Heart left ventricle (tissue), 16 donors: ENCODE measurements at regions not wholly inside any gene's neighbourhood (a gene's known extent, or its start where the extent isn't known, plus 50 kb on each side); places are given as distances from the start of the nearest gene placed in this dataset.

ENCODE experiments used
- ATAC-seq, 4 donors: fragments of 200-7000 bp; cut with Tn5 transposase; one replicate each; pipeline ENCODE4 v1.9.1; 2020 to 2022; ENCODE audit warnings: moderate library complexity in 4 of 4, mild to moderate bottlenecking in 3 of 4, moderate number of reproducible peaks in 1 of 4
- DNase-seq, 5 donors: peaks; one replicate each; pipeline ENCODE4 v3.0.0-alpha.2; 2020
- H3K27ac ChIP-seq, 12 donors: fragments of 200-600 bp; sonication (generic) in 4 of 12; one replicate each; pipeline versions ENCODE4 v1.5.0 to v1.8.0; 2016 to 2022; ENCODE audit warnings: mild to moderate bottlenecking in 2 of 12
- H3K27me3 ChIP-seq, 9 donors: fragments of 200-600 bp; sonication (generic) in 2 of 9; one replicate each; pipeline versions ENCODE4 v1.5.1 to v1.8.0; 2016 to 2022; ENCODE audit warnings: mild to moderate bottlenecking in 3 of 9
- H3K36me3 ChIP-seq, 9 donors: fragments of 200-600 bp; sonication (generic) in 2 of 9; one replicate each; pipeline versions ENCODE4 v1.5.0 to v1.8.0; 2018 to 2022; ENCODE audit warnings: mild to moderate bottlenecking in 2 of 9
- H3K4me1 ChIP-seq, 12 donors: fragments of 200-600 bp; sonication (generic) in 4 of 12; one replicate each; pipeline versions ENCODE4 v1.5.0 to v1.8.0; 2016 to 2022; ENCODE audit warnings: mild to moderate bottlenecking in 3 of 12
- H3K4me3 ChIP-seq, 12 donors: fragments of 200-600 bp; sonication (generic) in 4 of 12; one replicate each; pipeline versions ENCODE4 v1.5.0 to v1.8.0; 2017 to 2022; ENCODE audit warnings: mild to moderate bottlenecking in 9 of 12, moderate library complexity in 4 of 12
- H3K9me3 ChIP-seq, 12 donors: fragments of 200-600 bp; sonication (generic) in 4 of 12; one replicate each; pipeline versions ENCODE4 v1.5.0 to v1.8.0; 2016 to 2022; ENCODE audit warnings: mild to moderate bottlenecking in 1 of 12
- POLR2A ChIP-seq, 2 donors: fragments of 450-650 bp; IDR thresholded peaks; one replicate each; pipeline ENCODE4 v1.6.1; 2017; ENCODE audit warnings: antibody characterized with exemption in 2 of 2, mild to moderate bottlenecking in 2 of 2, moderate library complexity in 2 of 2
- WGBS, 4 donors: extraction: QIAGEN DNeasy Blood & Tissue Kit in 2 of 4; methylation state at CpG; one replicate each; pipeline versions ENCODE4 v1.1.5 to v1.1.7; 2013 to 2018; 5-methylcytosine and 5-hydroxymethylcytosine counted together
- intact Hi-C, 10 donors: fragments of 100-400 bp; cut with DNase I; formaldehyde crosslinking; loops; one replicate each; pipeline versions ENCODE4 v1.11.1 to v1.14.2; 2022
- TF ChIP-seq, protein P1 (sequence below), 12 donors: fragments of 200-600 bp; sonication (generic) in 4 of 12; IDR thresholded peaks; one replicate each; pipeline versions ENCODE4 v1.5.0 to v1.8.0; 2018 to 2022; ENCODE audit warnings: antibody characterized with exemption in 12 of 12, mild to moderate bottlenecking in 5 of 12
- donor health status: ischemic (EF 13 %, LVEDD 7.1; RV severe dilation, severe dysfunction).
- donor health status: healthy with polysubstance abuse.
- donor health status: DM: no; HTN: yes; CAD: no.
- donor health status: DM: no; HTN: no; CAD: no.
- donor health status: ischemic (EF 25% LVEDD 6.9; RV normal size, moderate dysfunction).
- donor health status: ischemic (EF 25% LVEDD 5.7; RV mildly dilated, moderate dysfunction).
- donor health status: healthy.
- donor health status: DM: yes; HTN: yes; CAD: no.
- donor health status: ischemic (EF 35%, LVEDD 5.7; RV mildly dilated, moderate dysfunction).
- donor health status: nonischemic (EF 11% LVEDD 7.7; RV severe dilation, severe dysfunction).
- donor health status: DM: yes; HTN: yes; CAD: no.
- donor health status: PGD.
- donor health status: ischemic (EF 29% LVEDD 5.4; RV normal size, mild dysfunction).
- donor health status: nonischemic (EF 23%, LVEDD 6.1; RV moderate dilation, normal function).

DNA sequence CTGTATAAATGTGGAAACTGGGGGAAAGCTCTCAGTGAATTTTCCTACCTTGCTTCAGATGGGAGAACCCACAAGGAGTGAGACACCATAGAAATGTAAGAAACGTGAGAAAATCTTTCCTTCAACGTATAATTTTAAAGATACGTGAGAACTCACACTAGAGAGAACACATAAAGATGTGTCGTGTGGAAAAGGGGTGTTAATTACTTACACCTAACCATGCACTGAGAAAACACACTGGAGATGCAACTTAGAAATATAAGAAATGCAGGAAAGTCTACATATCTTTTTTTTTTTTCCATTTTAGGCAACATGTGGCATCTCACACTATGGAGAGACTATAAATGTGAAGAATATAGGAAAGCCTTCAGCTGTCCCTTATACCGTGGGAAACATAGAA lies 352.9 kb upstream of the NETO1 start:
- H3K27ac ChIP-seq = no peak overlapping the region
- intact Hi-C loops = no loop called here
- no peaks in the 10 kb centered on the region for H3K27me3 ChIP-seq
- H3K36me3 ChIP-seq = no peaks in the 10 kb centered on the region
- ATAC-seq (no peak), DNase-seq (no peak)
- no peak for TF ChIP-seq POLR2A (IDR thresholded peaks at IDR 0.05)
- TF ChIP-seq, protein P1, sequence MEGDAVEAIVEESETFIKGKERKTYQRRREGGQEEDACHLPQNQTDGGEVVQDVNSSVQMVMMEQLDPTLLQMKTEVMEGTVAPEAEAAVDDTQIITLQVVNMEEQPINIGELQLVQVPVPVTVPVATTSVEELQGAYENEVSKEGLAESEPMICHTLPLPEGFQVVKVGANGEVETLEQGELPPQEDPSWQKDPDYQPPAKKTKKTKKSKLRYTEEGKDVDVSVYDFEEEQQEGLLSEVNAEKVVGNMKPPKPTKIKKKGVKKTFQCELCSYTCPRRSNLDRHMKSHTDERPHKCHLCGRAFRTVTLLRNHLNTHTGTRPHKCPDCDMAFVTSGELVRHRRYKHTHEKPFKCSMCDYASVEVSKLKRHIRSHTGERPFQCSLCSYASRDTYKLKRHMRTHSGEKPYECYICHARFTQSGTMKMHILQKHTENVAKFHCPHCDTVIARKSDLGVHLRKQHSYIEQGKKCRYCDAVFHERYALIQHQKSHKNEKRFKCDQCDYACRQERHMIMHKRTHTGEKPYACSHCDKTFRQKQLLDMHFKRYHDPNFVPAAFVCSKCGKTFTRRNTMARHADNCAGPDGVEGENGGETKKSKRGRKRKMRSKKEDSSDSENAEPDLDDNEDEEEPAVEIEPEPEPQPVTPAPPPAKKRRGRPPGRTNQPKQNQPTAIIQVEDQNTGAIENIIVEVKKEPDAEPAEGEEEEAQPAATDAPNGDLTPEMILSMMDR (IDR thresholded peaks at IDR 0.05) = no peak
- no peaks in the 10 kb centered on the region for H3K4me1 ChIP-seq
- peaks cover 0 to 52% (median 22%) of the 10 kb centered on the region in 12 donors for H3K9me3 ChIP-seq
- WGBS, 4 donors = 84 to 91% (median 87%) methylated on average over 5 of the region's 5 CpGs
- H3K4me3 ChIP-seq = no peak overlapping the region

- intact Hi-C loops = no loop called here
- Histone ChIP-seq H3K27ac (no peak overlapping the region), H3K4me3 (no peak overlapping the region), H3K9me3 (peaks cover 0 to 50% (median 22%) of the 10 kb centered on the region in 12 donors), H3K4me1 (no peaks in the 10 kb centered on the region), H3K36me3 (no peaks in the 10 kb centered on the region), H3K27me3 (no peaks in the 10 kb centered on the region)
- no peak for DNase-seq
- 75 to 83% (median 78%) methylated on average over 2 of the region's 2 CpGs for WGBS, 4 donors
- no peak for TF ChIP-seq POLR2A (IDR thresholded peaks at IDR 0.05)
- TF ChIP-seq, protein P1 (IDR thresholded peaks at IDR 0.05) = no peak
- ATAC-seq = no peak
Observed at GRCh38 chr18:73218293-73218692, 350.5 kb upstream of the NETO1 start.

GRCh38 chr18:73214970-73215369 lies 347.2 kb upstream of the NETO1 start:
- DNase-seq = no peak
- Histone ChIP-seq H3K4me1 (no peaks in the 10 kb centered on the region), H3K27ac (no peak overlapping the region), H3K9me3 (peaks cover 0 to 21% (median 7%) of the 10 kb centered on the region in 12 donors), H3K27me3 (no peaks in the 10 kb centered on the region), H3K36me3 (no peaks in the 10 kb centered on the region), H3K4me3 (no peak overlapping the region)
- no peak for ATAC-seq
- intact Hi-C loops = no loop called here
- TF ChIP-seq POLR2A (IDR thresholded peaks at IDR 0.05) = no peak
- TF ChIP-seq, protein P1 (IDR thresholded peaks at IDR 0.05) = no peak
- 88 to 91% (median 90%) methylated on average over 7 of the region's 7 CpGs for WGBS, 4 donors

GRCh38 chr18:73212442-73212841 lies 344.7 kb upstream of the NETO1 start:
- 64 to 75% (median 67%) methylated on average over 4 of the region's 4 CpGs for WGBS, 4 donors
- intact Hi-C loops = no loop called here
- no peaks in the 10 kb centered on the region for H3K36me3 ChIP-seq
- DNase-seq (no peak), ATAC-seq (no peak)
- H3K9me3 ChIP-seq = peaks cover 0 to 7% (median 0%) of the 10 kb centered on the region in 12 donors
- H3K4me1 ChIP-seq = no peaks in the 10 kb centered on the region
- no peak for TF ChIP-seq POLR2A (IDR thresholded peaks at IDR 0.05)
- H3K4me3 ChIP-seq = no peak overlapping the region
- no peaks in the 10 kb centered on the region for H3K27me3 ChIP-seq
- no peak overlapping the region for H3K27ac ChIP-seq

GRCh38 chr18:73201940-73202339 lies 334.2 kb upstream of the NETO1 start:
- TF ChIP-seq POLR2A (IDR thresholded peaks at IDR 0.05) = no peak
- TF ChIP-seq, protein P1 (IDR thresholded peaks at IDR 0.05) = no peak
- Histone ChIP-seq H3K27me3 (no peaks in the 10 kb centered on the region), H3K27ac (no peak overlapping the region), H3K4me1 (no peaks in the 10 kb centered on the region), H3K4me3 (no peak overlapping the region), H3K9me3 (no peaks in the 10 kb centered on the region), H3K36me3 (no peaks in the 10 kb centered on the region)
- DNase-seq = no peak
- ATAC-seq = no peak
- 69 to 81% (median 75%) methylated on average over 6 of the region's 6 CpGs for WGBS, 4 donors
- intact Hi-C loops = no loop called here
